H1 (cell line): ENCODE measurements at regions not wholly inside any gene's neighbourhood (a gene's known extent, or its start where the extent isn't known, plus 50 kb on each side); places are given as distances from the start of the nearest gene placed in this dataset.

Experiments
- CTCF ChIA-PET: fragments of 300-600 bp; sonication (Branson Sonifier 250); formaldehyde crosslinking; loops from one replicate; lab custom pipeline; 2021; ENCODE audit not compliant: partially characterized antibody; lab: Charles Lee
- POLR2A ChIA-PET: fragments of 300-600 bp; sonication (Branson Sonifier 250); formaldehyde crosslinking; loops from one replicate; lab custom pipeline; 2021; ENCODE audit warnings: inconsistent platforms; ENCODE audit not compliant: partially characterized antibody; lab: Charles Lee
- DNase-seq, 2 experiments: peaks; one replicate each; pipeline versions ENCODE4 v3.0.0 to v3.0.0-alpha.2; 2010 to 2022; ENCODE audit warnings: low spot score in 2 of 2, low read depth in 1 of 2, mixed read lengths in 1 of 2
- FAIRE-seq: peaks from 2 replicates; lab custom pipeline; 2011; peaks lifted over from hg19 to GRCh38; lab: Jason Lieb, UNC
- H2AFZ ChIP-seq: 2 replicates; pipeline ENCODE4 v1.8.1; 2012; ENCODE audit warnings: low read length, inconsistent platforms
- H2AK5ac ChIP-seq: 2 replicates; pipeline ENCODE4 v1.6.1; 2013; ENCODE audit warnings: low read depth, low read length
- H2BK120ac ChIP-seq: replicated peaks from 2 replicates; pipeline ENCODE3; 2013; ENCODE audit warnings: low read depth, low read length, inconsistent platforms
- H2BK12ac ChIP-seq: 2 replicates; pipeline ENCODE4 v1.6.1; 2013; ENCODE audit warnings: low read depth, low read length
- H2BK15ac ChIP-seq: 2 replicates; pipeline ENCODE4 v1.6.1; 2013; ENCODE audit warnings: low read length
- H2BK20ac ChIP-seq: 2 replicates; pipeline ENCODE4 v1.6.1; 2013; ENCODE audit warnings: low read length
- H2BK5ac ChIP-seq: 2 replicates; pipeline ENCODE4 v1.6.1; 2013; ENCODE audit warnings: low read depth, low read length
- H3K14ac ChIP-seq: 2 replicates; pipeline ENCODE4 v1.6.1; 2013; ENCODE audit warnings: inconsistent platforms; ENCODE audit not compliant: insufficient read length
- H3K18ac ChIP-seq: 2 replicates; pipeline ENCODE4 v1.6.1; 2013; ENCODE audit warnings: low read length; ENCODE audit errors: extremely low read depth
- H3K23ac ChIP-seq: 2 replicates; pipeline ENCODE4 v1.6.1; 2013; ENCODE audit warnings: inconsistent platforms; ENCODE audit not compliant: insufficient read length
- H3K23me2 ChIP-seq: 2 replicates; pipeline ENCODE4 v1.6.1; 2013; ENCODE audit warnings: low read depth, low read length
- H3K27ac ChIP-seq: 2 replicates; pipeline ENCODE4 v1.6.1; 2011; ENCODE audit warnings: low read depth, low read length, inconsistent platforms
- H3K27me3 ChIP-seq, 4 experiments: replicated peaks in 1 of 4; 1 replicate in 1 of 4; 2 replicates in 3 of 4; pipeline versions ENCODE4 v1.6.1 to v1.8.1; 2011 to 2013; ENCODE audit warnings: low read length in 3 of 4, mild to moderate bottlenecking in 3 of 4, inconsistent platforms in 2 of 4, mixed read lengths in 2 of 4, moderate library complexity in 1 of 4; ENCODE audit not compliant: control insufficient read depth in 3 of 4, insufficient read depth in 3 of 4; ENCODE audit errors: extremely low read depth in 1 of 4
- H3K36me3 ChIP-seq, 4 experiments: 2 replicates each; pipeline versions ENCODE4 v1.6.1 to v1.8.1; 2011 to 2013; ENCODE audit warnings: mild to moderate bottlenecking in 4 of 4, low read length in 3 of 4, moderate library complexity in 2 of 4, control low read depth in 1 of 4, inconsistent platforms in 1 of 4; ENCODE audit not compliant: insufficient read depth in 4 of 4, control insufficient read depth in 2 of 4
- H3K4ac ChIP-seq: replicated peaks from 2 replicates; pipeline ENCODE3; 2013; ENCODE audit warnings: low read length, low read depth, mixed read lengths, inconsistent platforms; ENCODE audit not compliant: insufficient read length
- H3K4me1 ChIP-seq, 4 experiments: replicated peaks in 1 of 4; 1 replicate in 1 of 4; 2 replicates in 3 of 4; pipeline versions ENCODE4 v1.6.1 to v1.8.1; 2011 to 2013; ENCODE audit warnings: low read length in 3 of 4, inconsistent platforms in 2 of 4, mixed read lengths in 1 of 4; ENCODE audit not compliant: insufficient read depth in 4 of 4, control insufficient read depth in 3 of 4
- H3K4me2 ChIP-seq, 2 experiments: 2 replicates each; pipeline versions ENCODE4 v1.6.1 to v1.8.1; 2011 to 2013; ENCODE audit warnings: low read depth in 2 of 2, low read length in 2 of 2, control low read depth in 1 of 2, inconsistent platforms in 1 of 2, mild to moderate bottlenecking in 1 of 2; ENCODE audit not compliant: insufficient read depth in 1 of 2
- H3K4me3 ChIP-seq, 4 experiments: fragments of 200-600, 300-600 bp in 1 of 4; sonication (generic), shearing (Covaris generic), sonication (Bioruptor Twin) in 1 of 4; 2 replicates each; pipeline versions ENCODE4 v1.5.1 to v1.8.1; 2011 to 2016; ENCODE audit warnings: low read length in 4 of 4, low read depth in 3 of 4, control low read depth in 2 of 4, inconsistent platforms in 2 of 4, mild to moderate bottlenecking in 2 of 4, mixed read lengths in 1 of 4, moderate library complexity in 1 of 4; ENCODE audit not compliant: insufficient read depth in 2 of 4; ENCODE audit errors: extremely low read depth in 1 of 4
- H3K56ac ChIP-seq: replicated peaks from 2 replicates; pipeline ENCODE3; 2013; ENCODE audit warnings: low read depth, mild to moderate bottlenecking, mixed read lengths, low read length, inconsistent platforms; ENCODE audit not compliant: insufficient read length
- H3K79me1 ChIP-seq: 2 replicates; pipeline ENCODE4 v1.6.1; 2013; ENCODE audit warnings: low read depth, low read length, control low read depth
- H3K79me2 ChIP-seq, 2 experiments: 2 replicates each; pipeline versions ENCODE4 v1.6.1 to v1.8.1; 2012 to 2013; ENCODE audit warnings: low read length in 2 of 2, mild to moderate bottlenecking in 2 of 2, inconsistent platforms in 1 of 2; ENCODE audit not compliant: insufficient read depth in 2 of 2, control insufficient read depth in 1 of 2
- H3K9ac ChIP-seq, 4 experiments: replicated peaks in 1 of 4; 1 replicate in 1 of 4; 2 replicates in 3 of 4; pipeline versions ENCODE4 v1.6.1 to v1.8.1; 2011 to 2013; ENCODE audit warnings: low read depth in 3 of 4, low read length in 3 of 4, control low read depth in 2 of 4, mild to moderate bottlenecking in 2 of 4, moderate library complexity in 2 of 4, inconsistent platforms in 1 of 4; ENCODE audit errors: extremely low read depth in 1 of 4
- H3K9me3 ChIP-seq, 2 experiments: 2 replicates each; pipeline versions ENCODE4 v1.6.1 to v1.8.1; 2012 to 2013; ENCODE audit warnings: mild to moderate bottlenecking in 2 of 2, moderate library complexity in 2 of 2, control low read depth in 1 of 2, inconsistent platforms in 1 of 2, low read depth in 1 of 2, low read length in 1 of 2, mixed read lengths in 1 of 2; ENCODE audit not compliant: insufficient read depth in 2 of 2
- H4K20me1 ChIP-seq, 2 experiments: replicated peaks in 1 of 2; 2 replicates each; pipeline versions ENCODE3 to v1.8.1; 2011 to 2013; ENCODE audit warnings: inconsistent platforms in 2 of 2, low read length in 2 of 2, mild to moderate bottlenecking in 1 of 2; ENCODE audit not compliant: insufficient read depth in 2 of 2, control insufficient read depth in 1 of 2
- H4K5ac ChIP-seq: 2 replicates; pipeline ENCODE4 v1.6.1; 2013; ENCODE audit warnings: low read length, low read depth, mixed read lengths, inconsistent platforms; ENCODE audit not compliant: insufficient read length
- H4K8ac ChIP-seq: 2 replicates; pipeline ENCODE4 v1.8.0; 2013; ENCODE audit warnings: mild to moderate bottlenecking, moderate library complexity, low read length, inconsistent platforms; ENCODE audit not compliant: insufficient read depth; ENCODE audit errors: extremely low read depth
- H4K91ac ChIP-seq: replicated peaks from 2 replicates; pipeline ENCODE3; 2013; ENCODE audit warnings: low read length, mixed read lengths, inconsistent platforms; ENCODE audit not compliant: insufficient read length
- CBX8 ChIP-seq: fragments of 300-800, 300-1000 bp; sonication (generic); IDR thresholded peaks from 2 replicates; pipeline ENCODE4 v1.7.1; 2016; ENCODE audit warnings: low read depth, low read length, borderline replicate concordance
- CHD1 ChIP-seq: IDR thresholded peaks from 2 replicates; pipeline ENCODE4 v1.6.1; 2012; ENCODE audit warnings: low read depth, low read length, improper control_type of control experiment
- EP300 ChIP-seq, 2 experiments: IDR thresholded peaks; 1 replicate in 1 of 2; 2 replicates in 1 of 2; pipeline ENCODE4 v1.6.1; 2011 to 2012; ENCODE audit warnings: low read depth in 2 of 2, low read length in 2 of 2, mild to moderate bottlenecking in 2 of 2, borderline replicate concordance in 1 of 2, inconsistent platforms in 1 of 2, moderate library complexity in 1 of 2
- EZH2 ChIP-seq: fragments of 200-600 bp; sonication (generic); IDR thresholded peaks from 2 replicates; pipeline ENCODE4 v1.7.1; 2012; ENCODE audit warnings: low read depth, mild to moderate bottlenecking, moderate library complexity, low read length, inconsistent platforms; ENCODE audit not compliant: severe bottlenecking
- FOSL1 ChIP-seq: IDR thresholded peaks from 2 replicates; pipeline ENCODE4 v1.6.1; 2011; ENCODE audit warnings: mild to moderate bottlenecking, low read depth, low read length, moderate library complexity; ENCODE audit not compliant: insufficient read depth
- GABPA ChIP-seq: IDR thresholded peaks from 2 replicates; pipeline ENCODE4 v1.6.1; 2011; ENCODE audit warnings: mild to moderate bottlenecking, low read length, moderate library complexity, borderline replicate concordance; ENCODE audit not compliant: insufficient read depth
- MAFK ChIP-seq: IDR thresholded peaks from 2 replicates; pipeline ENCODE4 v1.6.1; 2012; ENCODE audit warnings: low read depth, mild to moderate bottlenecking, improper control_type of control experiment, low read length
- NANOG ChIP-seq: IDR thresholded peaks from 2 replicates; pipeline ENCODE4 v1.6.1; 2011; ENCODE audit warnings: low read length, low read depth, mild to moderate bottlenecking, inconsistent platforms; ENCODE audit not compliant: insufficient read depth, poor library complexity, severe bottlenecking
- RNF2 ChIP-seq: fragments of 200-900, 300-1000 bp; sonication (generic); IDR thresholded peaks from 2 replicates; pipeline ENCODE4 v1.7.1; 2016; ENCODE audit warnings: borderline replicate concordance, low read depth, mild to moderate bottlenecking, antibody characterized with exemption, low read length; ENCODE audit not compliant: poor library complexity, severe bottlenecking; ENCODE audit errors: missing control alignments
- SP2 ChIP-seq: IDR thresholded peaks from 2 replicates; pipeline ENCODE4 v1.6.1; 2012; ENCODE audit warnings: mild to moderate bottlenecking, low read length, inconsistent platforms
- TEAD4 ChIP-seq: IDR thresholded peaks from 2 replicates; pipeline ENCODE4 v1.6.1; 2012; ENCODE audit warnings: low read depth, low read length, inconsistent platforms, mixed read lengths
- ZNF274 ChIP-seq: IDR thresholded peaks from 2 replicates; pipeline ENCODE4 v1.7.0; 2012; ENCODE audit warnings: low read length, borderline replicate concordance; ENCODE audit errors: extremely low read depth
- WGBS, 2 experiments: shearing (Covaris generic) in 1 of 2; methylation state at CpG; one replicate each; pipeline versions ENCODE4 v1.1.6 to v1.1.7; 2013 to 2015; ENCODE audit warnings: low lambda C conversion rate in 2 of 2, mixed read lengths in 2 of 2, inconsistent platforms in 1 of 2, low coverage in 1 of 2, missing lambda C conversion rate in 1 of 2; ENCODE audit not compliant: insufficient replicate concordance in 2 of 2, insufficient coverage in 1 of 2, insufficient read length in 1 of 2; ENCODE audit errors: extremely low coverage in 1 of 2, missing lambda C conversion rate in 1 of 2; 5-methylcytosine and 5-hydroxymethylcytosine counted together

- Histone ChIP-seq H3K36me3 (peaks cover 0 to 5% (median 0%) of the 10 kb centered on the region in 4 experiments; a peak in 1 of 8 replicates), H4K8ac (no peak overlapping the region), H3K79me1 (no peaks in the 10 kb centered on the region), H3K79me2 (no peaks in the 10 kb centered on the region), H2BK12ac (no peak overlapping the region), H2AFZ (no peak overlapping the region), H2BK15ac (no peak overlapping the region), H2BK20ac (no peak overlapping the region), H3K9me3 (peaks cover 0 to 65% of the 10 kb centered on the region in 2 experiments; a peak in 3 of 4 replicates), H2BK120ac (no peak overlapping the region), H3K4ac (no peak overlapping the region), H3K4me3 (no peak overlapping the region), H4K20me1 (peaks cover 0 to 5% of the 10 kb centered on the region in 2 experiments), H3K4me1 (no peaks in the 10 kb centered on the region), H4K5ac (no peak overlapping the region), H3K14ac (no peak overlapping the region), H2AK5ac (no peak overlapping the region), H4K91ac (no peak overlapping the region), H2BK5ac (no peak overlapping the region), H3K56ac (no peak overlapping the region), H3K27me3 (no peaks in the 10 kb centered on the region), H3K27ac (no peak overlapping the region), H3K18ac (no peak overlapping the region), H3K9ac (no peak overlapping the region), H3K23me2 (peaks cover 53% of the 10 kb centered on the region), H3K23ac (no peak overlapping the region), H3K4me2 (no peak overlapping the region)
- CTCF ChIA-PET: no interaction called here
- POLR2A ChIA-PET: no interaction called here
- WGBS, 2 experiments: 75 to 100% methylated on average over 4 to 12 of the region's 12 CpGs
- DNase-seq (no peak), FAIRE-seq (no peak)
- TF ChIP-seq GABPA (no peak), NANOG (no peak), SP2 (no peak), FOSL1 (no peak), CBX8 (no peak), RNF2 (no peak), EZH2 (no peak), TEAD4 (no peak), MAFK (no peak), ZNF274 (no peak), EP300 (IDR thresholded peaks at IDR 0.05; ENCODE audit: borderline replicate concordance in 1 of 2, low read depth in 2 of 2, low read length in 2 of 2) (no peak), CHD1 (no peak)
Observed at GRCh38 chr2:89833116-89833779, 1141.8 kb downstream of the RPIA start.
